ENCODE measurements at regions not wholly inside any gene's neighbourhood (a gene's known extent, or its start where the extent isn't known, plus 50 kb on each side); places are given as distances from the start of the nearest gene placed in this dataset.

DNA sequence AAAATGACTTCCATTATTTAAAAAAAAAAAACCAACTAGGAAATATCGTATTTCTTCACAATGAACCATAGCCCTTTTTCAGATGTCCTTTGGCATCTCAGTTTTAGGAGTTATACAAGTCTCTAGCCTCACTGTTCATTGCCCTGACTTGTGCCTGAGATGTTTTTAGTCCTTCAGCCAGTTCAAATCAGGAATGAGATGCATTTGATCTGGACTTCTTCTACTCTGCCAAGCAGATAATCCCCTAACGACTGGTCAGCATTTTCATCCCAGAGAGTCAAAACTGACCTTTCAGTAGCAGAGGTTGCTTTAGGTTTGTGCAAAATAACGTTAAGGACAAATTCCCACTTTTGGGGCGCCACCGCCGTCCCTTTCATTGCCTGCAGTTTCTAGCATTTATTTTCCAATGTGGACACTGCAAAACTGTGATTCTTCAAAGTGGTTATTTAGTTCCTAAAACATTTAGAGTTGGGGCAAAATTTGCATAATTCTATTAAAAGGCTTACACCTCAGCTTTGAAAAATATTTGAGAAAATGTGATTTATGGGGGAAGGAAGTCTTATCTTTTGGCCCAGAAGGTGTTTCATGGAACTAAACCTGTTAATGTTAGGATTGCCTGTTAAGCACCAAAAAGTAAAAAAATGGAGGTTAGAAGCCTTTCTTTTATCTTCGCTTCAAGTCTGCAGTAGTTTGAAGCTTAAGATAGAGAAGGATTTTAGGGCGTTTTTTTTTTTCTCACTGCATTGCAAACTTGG is 152.0 kb upstream of the SGK1 start:
- intact Hi-C loops (cut with DNase I; ENCODE audit: low total_unique reads), result no loop called here
- WGBS, 2 donors, result 75 to 81% methylated on average over 8 of the region's 8 CpGs
- H3K4me3 ChIP-seq, result no peak overlapping the region

DNA sequence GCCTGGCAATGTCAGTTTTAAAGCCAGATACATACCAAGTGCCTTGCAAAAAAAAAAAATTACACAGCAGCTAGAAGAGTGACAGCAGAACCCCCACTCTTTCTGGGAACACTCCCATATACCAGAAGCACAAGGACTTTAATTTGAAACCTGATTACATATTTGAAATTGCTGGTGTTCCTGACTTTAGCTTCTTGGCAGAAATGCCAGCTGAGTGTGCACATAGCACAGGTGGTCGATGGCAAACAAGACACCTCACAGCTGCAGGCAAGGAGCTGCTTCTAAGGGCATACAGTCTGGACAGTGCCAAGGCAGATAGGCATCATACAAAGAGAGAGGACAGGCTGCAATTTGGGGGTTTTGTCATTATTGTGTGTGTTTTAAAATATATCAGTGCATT is 150.7 kb upstream of the SGK1 start:
- intact Hi-C loops (cut with DNase I; ENCODE audit: low total_unique reads), result no loop called here
- WGBS, 2 donors, result 63 to 71% methylated on average over 1 of the region's 1 CpG

More for the DNA sequence above, 152.0 kb upstream of the SGK1 start:
- no peak for DNase-seq
- no peak overlapping the region for H3K27ac ChIP-seq
- no peaks in the 10 kb centered on the region for H3K9me3 ChIP-seq
- TF ChIP-seq POLR2A (IDR thresholded peaks at IDR 0.05), result no peak
- TF ChIP-seq, protein P1, sequence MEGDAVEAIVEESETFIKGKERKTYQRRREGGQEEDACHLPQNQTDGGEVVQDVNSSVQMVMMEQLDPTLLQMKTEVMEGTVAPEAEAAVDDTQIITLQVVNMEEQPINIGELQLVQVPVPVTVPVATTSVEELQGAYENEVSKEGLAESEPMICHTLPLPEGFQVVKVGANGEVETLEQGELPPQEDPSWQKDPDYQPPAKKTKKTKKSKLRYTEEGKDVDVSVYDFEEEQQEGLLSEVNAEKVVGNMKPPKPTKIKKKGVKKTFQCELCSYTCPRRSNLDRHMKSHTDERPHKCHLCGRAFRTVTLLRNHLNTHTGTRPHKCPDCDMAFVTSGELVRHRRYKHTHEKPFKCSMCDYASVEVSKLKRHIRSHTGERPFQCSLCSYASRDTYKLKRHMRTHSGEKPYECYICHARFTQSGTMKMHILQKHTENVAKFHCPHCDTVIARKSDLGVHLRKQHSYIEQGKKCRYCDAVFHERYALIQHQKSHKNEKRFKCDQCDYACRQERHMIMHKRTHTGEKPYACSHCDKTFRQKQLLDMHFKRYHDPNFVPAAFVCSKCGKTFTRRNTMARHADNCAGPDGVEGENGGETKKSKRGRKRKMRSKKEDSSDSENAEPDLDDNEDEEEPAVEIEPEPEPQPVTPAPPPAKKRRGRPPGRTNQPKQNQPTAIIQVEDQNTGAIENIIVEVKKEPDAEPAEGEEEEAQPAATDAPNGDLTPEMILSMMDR (IDR thresholded peaks at IDR 0.05), result no peak
- H3K4me1 ChIP-seq, result no peaks in the 10 kb centered on the region
- H3K27me3 ChIP-seq, result no peaks in the 10 kb centered on the region
- no peaks in the 10 kb centered on the region for H3K36me3 ChIP-seq (ENCODE audit: low read depth, missing control alignments)

DNA sequence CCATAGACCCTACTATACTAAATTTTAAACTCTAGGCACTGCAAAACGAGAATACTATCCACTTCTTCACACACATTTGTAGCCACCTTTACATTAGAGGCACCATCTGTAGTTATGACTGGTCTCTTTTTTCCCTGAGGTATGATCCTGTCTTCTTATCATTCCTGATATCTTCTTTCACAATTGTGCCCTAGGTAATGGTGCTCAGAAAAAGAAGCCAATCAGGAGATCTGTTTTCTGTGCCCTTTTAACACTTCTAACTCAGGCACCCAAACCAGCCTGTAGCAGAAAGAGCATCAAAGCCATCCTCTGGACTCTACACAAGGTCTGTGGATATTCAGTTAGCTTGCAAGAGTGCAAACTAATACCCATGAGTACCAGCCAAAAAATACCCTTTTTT is 149.7 kb upstream of the SGK1 start:
- H3K4me3 ChIP-seq, result no peak overlapping the region
- DNase-seq, result no peak
- H3K27ac ChIP-seq, result no peak overlapping the region
- 86% methylated on average over 1 of the region's 1 CpG for WGBS, 2 donors
- H3K9me3 ChIP-seq, result no peaks in the 10 kb centered on the region
- H3K4me1 ChIP-seq, result no peaks in the 10 kb centered on the region
- TF ChIP-seq POLR2A (IDR thresholded peaks at IDR 0.05), result no peak
- TF ChIP-seq, protein P1 (IDR thresholded peaks at IDR 0.05), result no peak
- H3K36me3 ChIP-seq (ENCODE audit: low read depth, missing control alignments), result no peaks in the 10 kb centered on the region
- H3K27me3 ChIP-seq, result no peaks in the 10 kb centered on the region
- intact Hi-C loops (cut with DNase I; ENCODE audit: low total_unique reads), result no loop called here

More for the DNA sequence above, 150.7 kb upstream of the SGK1 start:
- H3K4me3 ChIP-seq, result no peak overlapping the region
- DNase-seq, result no peak
- no peaks in the 10 kb centered on the region for H3K27me3 ChIP-seq
- TF ChIP-seq, protein P1 (IDR thresholded peaks at IDR 0.05), result no peak
- no peak for TF ChIP-seq POLR2A (IDR thresholded peaks at IDR 0.05)
- H3K27ac ChIP-seq, result no peak overlapping the region
- H3K4me1 ChIP-seq, result no peaks in the 10 kb centered on the region
- H3K36me3 ChIP-seq (ENCODE audit: low read depth, missing control alignments), result no peaks in the 10 kb centered on the region
- no peaks in the 10 kb centered on the region for H3K9me3 ChIP-seq

DNA sequence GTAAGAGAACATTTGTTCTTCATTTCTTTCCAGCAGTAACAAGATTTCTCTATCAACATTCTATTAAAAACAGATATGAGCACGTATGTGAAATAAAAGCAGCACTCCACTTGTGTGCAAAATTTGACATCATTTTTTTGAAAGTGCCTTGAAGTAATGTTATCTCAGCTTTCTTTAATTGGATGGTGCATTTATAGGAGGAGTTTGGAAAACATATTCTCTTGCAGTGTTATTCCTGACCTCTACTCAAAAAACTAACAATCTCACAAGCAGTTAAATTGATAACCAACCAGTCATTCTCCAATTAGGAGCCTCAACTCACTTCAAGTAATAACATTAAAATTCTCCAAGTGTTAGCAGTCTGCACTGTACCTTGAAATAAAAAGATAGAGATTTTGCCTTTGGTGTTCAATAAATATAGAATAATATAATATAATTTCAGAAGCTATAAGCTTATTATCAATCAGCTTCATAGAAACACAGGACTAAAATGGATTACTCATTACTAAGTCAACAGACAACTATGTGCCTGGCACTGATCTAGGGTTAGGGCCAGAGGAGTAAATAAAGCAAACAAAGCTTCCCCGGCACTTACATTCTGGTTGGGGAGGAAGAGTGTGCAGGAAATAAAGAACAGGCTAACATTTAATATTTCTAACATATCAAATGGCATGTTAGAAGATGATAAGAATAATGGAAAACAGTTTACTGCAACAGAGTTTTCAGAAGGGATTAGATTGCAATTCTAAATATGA is 149.0 kb upstream of the SGK1 start:
- Histone ChIP-seq H3K9me3 (no peaks in the 10 kb centered on the region), H3K27me3 (no peaks in the 10 kb centered on the region), H3K36me3 (ENCODE audit: low read depth, missing control alignments) (no peaks in the 10 kb centered on the region), H3K27ac (no peak overlapping the region), H3K4me1 (no peaks in the 10 kb centered on the region), H3K4me3 (no peak overlapping the region)
- WGBS, 2 donors, result 69 to 72% methylated on average over 2 of the region's 2 CpGs
- intact Hi-C loops (cut with DNase I; ENCODE audit: low total_unique reads), result no loop called here
- TF ChIP-seq, protein P1 (IDR thresholded peaks at IDR 0.05), result no peak
- TF ChIP-seq POLR2A (IDR thresholded peaks at IDR 0.05), result no peak
- no peak for DNase-seq
